ENCODE measurements at regions not wholly inside any gene's neighbourhood (a gene's known extent, or its start where the extent isn't known, plus 50 kb on each side); places are given as distances from the start of the nearest gene placed in this dataset.

DNA sequence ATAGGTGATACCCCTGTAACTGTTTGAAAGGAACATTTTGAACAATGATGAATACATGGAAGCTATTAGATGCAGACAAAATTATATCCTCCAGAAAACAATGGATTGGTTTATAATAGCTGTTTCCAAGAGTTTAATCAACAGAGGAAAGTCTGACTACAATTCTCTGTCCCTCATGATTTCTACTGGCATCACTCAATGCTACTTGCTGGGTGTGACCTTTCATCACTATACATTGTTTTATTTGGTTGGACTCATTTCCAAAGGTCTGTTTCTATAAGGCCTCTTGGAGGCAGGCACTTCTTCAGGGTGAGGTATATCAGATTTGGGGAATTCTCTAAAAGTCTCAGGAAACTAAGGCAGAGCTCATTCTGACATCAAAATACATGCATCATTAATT lies 636.1 kb upstream of the SLC8A1 start:
- DNase-seq: no peak

GRCh38 chr2:41101281-41101680 lies 649.4 kb upstream of the SLC8A1 start:
- Mint-ChIP-seq H3K9me3 (no peaks in the 10 kb centered on the region), H3K4me1 (no peaks in the 10 kb centered on the region), H3K4me3 (no peak overlapping the region), H3K27me3 (no peaks in the 10 kb centered on the region), H3K27ac (no peak overlapping the region), H3K36me3 (ENCODE audit: low read depth) (no peaks in the 10 kb centered on the region)
- no peak for ATAC-seq
- DNase-seq: no peak

More for the DNA sequence above, 636.1 kb upstream of the SLC8A1 start:
- Mint-ChIP-seq H3K27me3 (no peaks in the 10 kb centered on the region), H3K27ac (no peak overlapping the region), H3K36me3 (ENCODE audit: low read depth) (no peaks in the 10 kb centered on the region), H3K4me1 (no peaks in the 10 kb centered on the region), H3K4me3 (no peak overlapping the region), H3K9me3 (peaks cover 4% of the 10 kb centered on the region)
- ATAC-seq: no peak

GRCh38 chr2:41109744-41110143 lies 657.9 kb upstream of the SLC8A1 start:
- Mint-ChIP-seq H3K36me3 (ENCODE audit: low read depth) (no peaks in the 10 kb centered on the region), H3K4me3 (no peak overlapping the region), H3K27ac (no peak overlapping the region), H3K27me3 (no peaks in the 10 kb centered on the region), H3K9me3 (no peaks in the 10 kb centered on the region), H3K4me1 (no peaks in the 10 kb centered on the region)
- DNase-seq: no peak
- ATAC-seq: no peak

DNA sequence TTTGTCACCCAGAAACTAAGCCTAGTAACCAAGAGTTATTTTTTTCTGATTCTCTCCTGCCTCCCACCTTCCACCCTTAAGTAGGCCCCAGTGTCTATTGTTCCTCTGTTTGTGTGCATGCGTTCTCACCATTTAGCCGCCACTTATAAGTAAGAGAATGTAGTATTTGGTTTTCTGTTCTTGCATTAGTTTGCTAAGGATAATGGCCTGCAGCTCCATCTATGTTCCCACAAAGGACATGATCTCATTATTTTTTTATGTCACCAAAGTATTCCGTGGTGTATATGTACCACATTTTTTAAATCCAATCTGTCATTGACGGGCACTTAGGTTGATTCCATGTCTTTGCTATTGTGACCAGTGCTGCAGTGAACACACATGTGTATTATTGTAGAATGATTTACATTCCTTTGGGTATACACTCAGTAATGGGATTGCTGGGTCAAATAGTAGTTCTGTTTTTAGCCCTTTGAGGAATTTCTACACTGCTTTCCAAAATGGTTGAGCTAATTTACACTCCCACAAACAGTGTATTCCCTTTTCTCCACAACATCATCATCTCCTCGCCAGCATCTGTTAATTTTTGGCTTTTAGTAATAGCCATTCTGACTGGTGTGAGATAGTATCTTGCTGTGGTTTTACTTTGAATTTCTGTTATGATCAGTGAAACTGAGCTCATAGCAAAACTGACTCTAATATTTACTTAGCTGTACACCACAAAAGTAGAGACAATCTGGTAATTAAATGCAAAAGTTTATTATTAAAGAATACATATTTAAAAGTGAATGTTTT lies 660.1 kb upstream of the SLC8A1 start:
- no peak for ATAC-seq
- Mint-ChIP-seq H3K36me3 (ENCODE audit: low read depth) (no peaks in the 10 kb centered on the region), H3K27ac (no peak overlapping the region)

DNA sequence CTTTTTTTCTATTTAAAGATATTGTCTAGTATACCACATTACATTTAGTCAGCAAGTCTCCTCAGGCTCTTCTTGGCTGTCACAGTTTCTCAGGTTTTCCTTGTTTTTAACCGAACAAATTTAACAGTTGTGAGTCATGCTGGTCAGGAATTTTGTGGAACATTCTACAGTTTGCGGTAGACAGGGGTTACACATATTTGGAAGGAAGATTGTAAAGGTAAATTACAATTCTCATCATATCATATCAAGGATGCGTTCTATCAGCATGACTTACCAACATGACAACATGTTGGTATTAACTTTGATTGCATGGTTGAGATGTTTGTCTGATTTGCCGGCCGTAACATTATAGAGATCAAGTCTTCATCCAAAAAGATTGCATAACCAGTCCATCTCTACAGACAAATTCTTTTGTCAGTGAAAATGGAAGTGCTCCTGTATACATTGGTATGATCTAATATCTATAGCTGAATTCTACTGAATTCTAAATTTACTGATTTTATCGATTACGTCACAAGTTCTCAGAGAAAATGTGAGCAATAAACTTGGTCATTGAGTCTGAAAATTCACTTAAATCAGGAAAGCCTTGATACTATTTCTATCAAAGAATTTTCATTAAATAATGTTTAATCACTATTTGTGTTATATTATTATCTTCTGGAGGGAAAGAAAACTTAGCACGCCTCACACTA lies 664.4 kb upstream of the SLC8A1 start:
- Mint-ChIP-seq H3K9me3 (no peaks in the 10 kb centered on the region), H3K27ac (no peak overlapping the region), H3K36me3 (ENCODE audit: low read depth) (no peaks in the 10 kb centered on the region), H3K4me1 (no peaks in the 10 kb centered on the region), H3K4me3 (no peak overlapping the region), H3K27me3 (no peaks in the 10 kb centered on the region)
- DNase-seq: no peak
- no peak for ATAC-seq

More for the DNA sequence above, 660.1 kb upstream of the SLC8A1 start:
- Mint-ChIP-seq H3K27me3 (no peaks in the 10 kb centered on the region), H3K4me3 (no peak overlapping the region), H3K9me3 (no peaks in the 10 kb centered on the region), H3K4me1 (no peaks in the 10 kb centered on the region)
- no peak for DNase-seq

DNA sequence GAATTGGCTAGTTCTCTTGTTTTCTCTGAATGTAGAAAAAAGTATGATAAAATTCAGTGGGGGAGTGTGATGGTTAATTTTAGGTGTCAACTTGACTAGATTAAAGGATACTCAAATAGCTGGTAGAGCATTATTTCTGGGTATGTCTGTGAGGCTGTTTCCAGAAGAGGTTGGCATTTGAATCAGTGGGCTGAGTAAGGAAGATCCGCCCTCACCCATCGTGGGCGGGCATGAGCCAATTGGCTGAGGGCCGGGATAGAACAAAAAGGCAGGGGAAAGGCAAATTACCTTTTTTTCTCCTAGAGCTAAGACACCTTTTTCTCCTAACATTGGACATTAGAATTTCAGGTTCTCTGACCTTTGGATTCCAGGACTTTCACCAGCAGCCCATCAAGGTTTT lies 667.6 kb upstream of the SLC8A1 start:
- Mint-ChIP-seq H3K4me3 (no peak overlapping the region), H3K4me1 (no peaks in the 10 kb centered on the region), H3K27ac (no peak overlapping the region), H3K27me3 (no peaks in the 10 kb centered on the region), H3K36me3 (ENCODE audit: low read depth) (no peaks in the 10 kb centered on the region), H3K9me3 (no peaks in the 10 kb centered on the region)
- ATAC-seq (no peak), DNase-seq (no peak)

DNA sequence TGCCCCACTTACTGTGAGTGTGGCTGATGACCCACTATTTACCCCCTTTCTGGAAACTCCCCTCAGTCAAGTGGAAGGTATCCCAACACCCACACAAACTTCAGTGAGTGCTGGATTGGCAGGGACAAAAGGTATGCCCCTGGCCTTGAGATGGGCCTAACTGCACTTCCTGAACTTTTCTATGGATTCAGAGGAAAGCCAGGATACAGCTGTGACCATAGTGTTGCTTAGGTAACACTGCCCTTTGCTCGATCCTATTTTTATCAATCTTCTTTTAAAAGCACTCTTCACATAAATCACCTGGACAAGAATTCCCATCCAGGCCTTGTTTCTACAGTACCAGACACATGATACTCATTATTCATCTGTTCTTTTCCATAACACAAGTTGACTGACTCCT lies 671.5 kb upstream of the SLC8A1 start:
- H3K27me3 Mint-ChIP-seq: no peaks in the 10 kb centered on the region
- no peak for DNase-seq
- no peak for ATAC-seq
- no peaks in the 10 kb centered on the region for H3K4me1 Mint-ChIP-seq
- no peak overlapping the region for H3K27ac Mint-ChIP-seq
- no peaks in the 10 kb centered on the region for H3K9me3 Mint-ChIP-seq
- no peaks in the 10 kb centered on the region for H3K36me3 Mint-ChIP-seq (ENCODE audit: low read depth)
- H3K4me3 Mint-ChIP-seq: no peak overlapping the region

DNA sequence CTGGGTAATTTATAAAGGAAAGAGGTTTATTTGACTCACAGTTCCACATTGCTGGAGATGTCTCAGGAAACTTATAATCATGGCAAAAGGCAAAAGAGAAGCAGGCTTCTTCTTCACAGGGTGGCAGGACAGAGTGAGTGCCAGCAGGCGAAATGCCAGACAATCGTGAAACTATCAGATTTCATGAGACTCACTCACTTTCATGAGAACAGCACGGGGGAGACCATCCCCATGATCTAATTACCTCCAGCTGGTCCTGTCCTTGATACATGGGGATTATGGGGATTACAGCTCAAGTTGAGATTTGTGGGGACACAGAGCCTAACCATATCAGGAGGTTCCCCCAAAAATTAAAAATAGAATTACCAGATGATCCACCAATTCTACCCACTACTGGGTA lies 675.5 kb upstream of the SLC8A1 start:
- H3K27ac Mint-ChIP-seq: no peak overlapping the region
- H3K36me3 Mint-ChIP-seq (ENCODE audit: low read depth): no peaks in the 10 kb centered on the region
- no peaks in the 10 kb centered on the region for H3K4me1 Mint-ChIP-seq
- no peak overlapping the region for H3K4me3 Mint-ChIP-seq
- DNase-seq (no peak), ATAC-seq (no peak)
- H3K9me3 Mint-ChIP-seq: no peaks in the 10 kb centered on the region
- no peaks in the 10 kb centered on the region for H3K27me3 Mint-ChIP-seq

- H3K4me3 Mint-ChIP-seq: no peak overlapping the region
- no peak overlapping the region for H3K27ac Mint-ChIP-seq
- no peaks in the 10 kb centered on the region for H3K4me1 Mint-ChIP-seq
- no peaks in the 10 kb centered on the region for H3K9me3 Mint-ChIP-seq
- no peaks in the 10 kb centered on the region for H3K36me3 Mint-ChIP-seq (ENCODE audit: low read depth)
- DNase-seq: no peak
- ATAC-seq: no peak
- H3K27me3 Mint-ChIP-seq: no peaks in the 10 kb centered on the region
Observed at GRCh38 chr2:41129988-41130387, 678.1 kb upstream of the SLC8A1 start.

DNA sequence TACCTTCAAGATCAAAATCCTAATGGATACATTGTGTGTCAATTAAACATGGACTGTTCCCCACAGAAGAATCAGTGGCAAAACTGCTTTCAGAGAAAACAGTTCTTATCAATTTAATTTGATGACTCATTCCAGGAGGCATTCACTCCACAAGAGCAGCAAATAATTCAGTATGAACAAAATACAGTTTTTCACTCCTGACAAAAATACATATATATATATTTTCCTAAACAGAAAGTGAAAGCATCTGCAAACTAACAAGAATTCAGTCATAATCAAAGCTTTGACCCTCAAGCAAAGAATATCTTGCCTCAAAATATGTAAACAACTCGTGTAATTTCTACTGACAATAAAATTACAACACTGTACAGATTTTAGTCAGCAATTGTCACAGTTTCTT lies 685.1 kb upstream of the SLC8A1 start:
- Mint-ChIP-seq H3K27ac (no peak overlapping the region), H3K36me3 (ENCODE audit: low read depth) (no peaks in the 10 kb centered on the region), H3K9me3 (no peaks in the 10 kb centered on the region), H3K4me1 (no peaks in the 10 kb centered on the region), H3K27me3 (no peaks in the 10 kb centered on the region), H3K4me3 (no peak overlapping the region)
- ATAC-seq: no peak
- no peak for DNase-seq

- Mint-ChIP-seq H3K4me1 (no peaks in the 10 kb centered on the region), H3K4me3 (no peak overlapping the region)
Observed at GRCh38 chr2:41141146-41141791, 689.4 kb upstream of the SLC8A1 start.

GRCh38 chr2:41142478-41142877 lies 690.6 kb upstream of the SLC8A1 start:
- DNase-seq (no peak), ATAC-seq (no peak)
- Mint-ChIP-seq H3K4me1 (no peaks in the 10 kb centered on the region), H3K9me3 (no peaks in the 10 kb centered on the region), H3K36me3 (ENCODE audit: low read depth) (no peaks in the 10 kb centered on the region), H3K27me3 (no peaks in the 10 kb centered on the region), H3K27ac (no peak overlapping the region), H3K4me3 (no peak overlapping the region)

More at GRCh38 chr2:41141146-41141791, 689.4 kb upstream of the SLC8A1 start:
- DNase-seq: no peak
- no peak for ATAC-seq
- no peaks in the 10 kb centered on the region for H3K9me3 Mint-ChIP-seq
- H3K27ac Mint-ChIP-seq: no peak overlapping the region
- no peaks in the 10 kb centered on the region for H3K27me3 Mint-ChIP-seq
- H3K36me3 Mint-ChIP-seq (ENCODE audit: low read depth): no peaks in the 10 kb centered on the region

DNA sequence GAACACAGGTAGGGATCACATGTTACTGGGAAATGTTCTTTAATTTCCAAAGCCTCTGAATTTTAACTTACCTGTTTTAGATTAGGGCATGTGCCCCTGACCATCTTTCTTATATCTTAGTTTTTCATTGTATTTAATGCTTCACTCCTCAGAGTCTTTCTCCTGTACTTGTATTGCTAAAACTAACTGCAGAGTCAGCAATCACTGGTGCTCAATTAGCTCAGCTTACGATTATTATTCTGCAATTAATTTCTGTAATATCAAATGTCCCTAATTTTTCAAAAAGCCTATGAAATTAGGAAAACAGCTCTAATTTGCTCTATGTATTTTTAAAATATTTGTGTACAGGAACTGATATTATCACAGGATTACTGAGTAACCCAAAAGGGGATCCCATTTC lies 693.2 kb upstream of the SLC8A1 start:
- no peaks in the 10 kb centered on the region for H3K27me3 Mint-ChIP-seq

DNA sequence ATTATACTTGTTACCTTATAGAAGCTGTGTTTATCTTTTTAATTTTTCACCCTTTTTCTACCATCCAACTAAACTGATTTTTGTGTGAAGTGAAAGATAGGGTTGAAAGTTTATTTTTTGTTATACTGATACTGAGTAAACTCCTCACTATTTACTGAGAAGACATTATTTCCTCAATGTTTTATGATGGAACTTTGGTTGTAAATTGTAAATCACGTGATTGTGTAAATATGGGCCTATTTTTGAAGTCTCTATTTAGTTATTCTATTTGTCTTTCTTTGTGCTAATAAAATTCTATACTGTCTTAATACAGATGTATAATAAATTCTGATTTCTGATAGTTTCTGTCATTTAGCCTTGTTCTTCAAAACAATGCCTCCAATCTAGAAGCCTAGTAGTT lies 697.2 kb upstream of the SLC8A1 start:
- Mint-ChIP-seq H3K4me1 (no peaks in the 10 kb centered on the region), H3K9me3 (no peaks in the 10 kb centered on the region), H3K4me3 (no peak overlapping the region), H3K36me3 (ENCODE audit: low read depth) (no peaks in the 10 kb centered on the region), H3K27ac (no peak overlapping the region), H3K27me3 (no peaks in the 10 kb centered on the region)
- ATAC-seq: no peak
- DNase-seq: no peak

More for the DNA sequence above, 693.2 kb upstream of the SLC8A1 start:
- ATAC-seq: no peak
- DNase-seq: no peak
- no peaks in the 10 kb centered on the region for H3K9me3 Mint-ChIP-seq
- H3K4me1 Mint-ChIP-seq: no peaks in the 10 kb centered on the region
- H3K36me3 Mint-ChIP-seq (ENCODE audit: low read depth): no peaks in the 10 kb centered on the region
- H3K27ac Mint-ChIP-seq: no peak overlapping the region
- H3K4me3 Mint-ChIP-seq: no peak overlapping the region

DNA sequence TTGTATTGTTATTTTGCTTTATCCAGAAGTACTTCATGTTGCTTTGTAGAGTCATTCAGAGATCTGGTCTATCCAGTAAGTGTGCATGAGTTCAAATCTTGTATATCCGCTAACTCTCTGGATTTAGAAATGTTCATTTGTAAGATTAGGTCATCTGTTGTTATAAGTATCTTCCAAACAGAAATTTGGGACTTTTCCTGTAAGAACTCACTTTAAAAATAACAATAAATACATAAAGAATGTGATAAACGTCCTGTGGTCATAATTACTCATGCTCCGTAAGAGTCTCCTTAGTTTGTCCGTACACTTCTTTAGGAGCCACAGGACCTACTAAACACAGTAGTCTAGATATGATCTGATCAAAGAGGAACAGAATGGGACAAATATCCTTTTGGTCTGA lies 699.9 kb upstream of the SLC8A1 start:
- ATAC-seq (no peak), DNase-seq (no peak)
- Mint-ChIP-seq H3K4me1 (no peaks in the 10 kb centered on the region), H3K36me3 (ENCODE audit: low read depth) (no peaks in the 10 kb centered on the region), H3K27ac (no peak overlapping the region), H3K4me3 (no peak overlapping the region), H3K27me3 (no peaks in the 10 kb centered on the region), H3K9me3 (peaks cover 3% of the 10 kb centered on the region)
